ENCODE measurements at regions not wholly inside any gene's neighbourhood (a gene's known extent, or its start where the extent isn't known, plus 50 kb on each side); places are given as distances from the start of the nearest gene placed in this dataset.

DNA sequence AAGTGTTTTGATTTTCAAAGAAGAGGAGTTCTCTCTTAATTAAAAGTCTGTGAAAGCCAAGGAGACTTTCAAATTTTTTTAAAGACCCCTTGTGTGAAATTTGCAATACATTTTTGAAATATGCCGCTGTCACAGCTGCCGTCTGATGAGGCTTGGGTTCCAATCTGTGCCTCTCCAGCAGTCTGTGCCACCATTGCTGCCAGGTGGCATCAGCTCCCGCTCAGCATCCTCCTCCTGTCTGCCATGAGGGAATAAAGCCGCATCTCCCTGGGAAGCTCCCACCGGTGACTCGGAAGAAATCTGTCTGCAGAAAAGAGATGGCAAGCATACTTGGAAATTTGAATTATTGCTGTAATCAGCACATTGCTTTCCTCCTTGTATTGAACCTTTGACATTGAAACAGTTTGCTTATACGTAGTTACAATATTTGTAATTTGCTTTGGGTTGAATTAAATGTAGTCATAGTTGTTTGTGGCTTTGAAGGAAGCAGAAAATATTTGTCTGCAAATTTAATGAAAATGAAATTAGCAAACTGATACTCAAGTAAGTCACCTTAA, 145.7 kb upstream of the SNX2 start:
- TF ChIP-seq, protein P1, sequence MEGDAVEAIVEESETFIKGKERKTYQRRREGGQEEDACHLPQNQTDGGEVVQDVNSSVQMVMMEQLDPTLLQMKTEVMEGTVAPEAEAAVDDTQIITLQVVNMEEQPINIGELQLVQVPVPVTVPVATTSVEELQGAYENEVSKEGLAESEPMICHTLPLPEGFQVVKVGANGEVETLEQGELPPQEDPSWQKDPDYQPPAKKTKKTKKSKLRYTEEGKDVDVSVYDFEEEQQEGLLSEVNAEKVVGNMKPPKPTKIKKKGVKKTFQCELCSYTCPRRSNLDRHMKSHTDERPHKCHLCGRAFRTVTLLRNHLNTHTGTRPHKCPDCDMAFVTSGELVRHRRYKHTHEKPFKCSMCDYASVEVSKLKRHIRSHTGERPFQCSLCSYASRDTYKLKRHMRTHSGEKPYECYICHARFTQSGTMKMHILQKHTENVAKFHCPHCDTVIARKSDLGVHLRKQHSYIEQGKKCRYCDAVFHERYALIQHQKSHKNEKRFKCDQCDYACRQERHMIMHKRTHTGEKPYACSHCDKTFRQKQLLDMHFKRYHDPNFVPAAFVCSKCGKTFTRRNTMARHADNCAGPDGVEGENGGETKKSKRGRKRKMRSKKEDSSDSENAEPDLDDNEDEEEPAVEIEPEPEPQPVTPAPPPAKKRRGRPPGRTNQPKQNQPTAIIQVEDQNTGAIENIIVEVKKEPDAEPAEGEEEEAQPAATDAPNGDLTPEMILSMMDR (conservative IDR thresholded peaks at IDR 0.05), result no peak
- DNase-seq (ENCODE audit: low read depth, low spot score), result no peak
- H3K27me3 Mint-ChIP-seq (ENCODE audit: low read depth), result no peaks in the 10 kb centered on the region
- no peak overlapping the region for H3K4me3 Mint-ChIP-seq
- H3K9me3 Mint-ChIP-seq, result peaks cover 2% of the 10 kb centered on the region
- H3K27ac Mint-ChIP-seq (ENCODE audit: unreplicated experiment), result no peak overlapping the region
- no peaks in the 10 kb centered on the region for H3K36me3 Mint-ChIP-seq (ENCODE audit: low read depth)
- H3K4me1 Mint-ChIP-seq, result no peaks in the 10 kb centered on the region

DNA sequence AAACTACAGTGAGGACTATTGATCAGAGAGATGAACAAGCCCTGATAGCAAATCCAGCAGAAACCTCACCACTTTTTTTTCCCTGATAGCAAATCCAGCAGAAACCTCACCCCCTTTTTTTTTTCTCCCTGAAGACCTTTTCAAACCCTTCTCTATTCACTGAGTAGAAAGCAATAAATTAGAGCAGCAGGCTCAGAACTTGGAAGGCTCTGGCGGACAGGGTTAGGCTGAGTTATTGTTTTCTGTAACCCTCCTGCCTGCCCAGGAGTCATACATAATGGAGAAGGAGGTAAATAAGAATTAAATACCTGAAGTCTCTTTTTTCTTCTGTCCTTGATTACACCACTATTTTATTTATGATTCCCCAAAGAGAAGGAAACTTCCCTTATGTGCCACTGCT, 136.3 kb upstream of the SNX2 start:
- Mint-ChIP-seq H3K4me1 (peaks cover 18% of the 10 kb centered on the region), H3K27ac (ENCODE audit: unreplicated experiment) (no peak overlapping the region), H3K4me3 (no peak overlapping the region), H3K27me3 (ENCODE audit: low read depth) (no peaks in the 10 kb centered on the region), H3K36me3 (ENCODE audit: low read depth) (no peaks in the 10 kb centered on the region), H3K9me3 (peaks cover 2% of the 10 kb centered on the region)
- TF ChIP-seq, protein P1 (conservative IDR thresholded peaks at IDR 0.05), result no peak
- no peak for DNase-seq (ENCODE audit: low read depth, low spot score)

DNA sequence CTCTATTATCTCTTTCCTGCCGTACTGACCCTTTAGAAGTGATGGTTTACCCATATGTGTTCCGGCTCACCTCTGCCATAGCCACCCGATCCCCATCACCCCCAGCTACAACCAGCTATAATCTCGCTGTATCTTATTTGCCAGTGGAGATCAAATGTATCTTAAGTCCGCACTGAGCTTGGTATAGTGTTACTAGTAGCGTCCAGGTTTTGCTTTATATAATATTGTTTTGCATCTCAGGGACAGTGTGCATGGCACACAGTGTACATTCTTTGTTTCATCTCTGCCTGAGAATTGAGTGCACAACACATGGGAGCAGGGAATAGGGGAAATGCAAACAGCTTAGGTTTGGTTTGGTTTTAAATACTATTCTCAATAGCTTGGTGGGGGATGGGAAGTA, 135.8 kb upstream of the SNX2 start:
- no peaks in the 10 kb centered on the region for H3K27me3 Mint-ChIP-seq (ENCODE audit: low read depth)
- no peak for DNase-seq (ENCODE audit: low read depth, low spot score)

DNA sequence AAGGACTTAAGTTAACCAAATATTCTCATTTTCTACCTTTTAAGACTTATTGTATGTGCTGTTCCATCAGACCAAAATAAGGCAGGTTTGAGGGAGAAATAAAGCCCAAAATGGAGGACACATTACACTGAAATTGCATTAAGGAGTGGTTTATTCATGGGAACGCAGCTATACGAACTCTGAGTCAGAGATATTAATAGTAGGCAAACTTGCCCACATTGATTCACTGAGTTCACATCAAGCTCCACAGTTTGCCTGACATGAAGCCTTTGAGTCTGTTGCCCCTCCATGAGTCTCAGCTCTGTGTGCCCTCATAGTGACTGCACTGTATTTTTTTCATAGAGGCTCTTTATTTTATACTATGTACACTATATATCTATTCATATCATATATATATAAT, 135.0 kb upstream of the SNX2 start:
- Mint-ChIP-seq H3K27ac (ENCODE audit: unreplicated experiment) (no peak overlapping the region), H3K4me1 (peaks cover 18% of the 10 kb centered on the region), H3K27me3 (ENCODE audit: low read depth) (no peaks in the 10 kb centered on the region), H3K9me3 (no peaks in the 10 kb centered on the region), H3K4me3 (no peak overlapping the region), H3K36me3 (ENCODE audit: low read depth) (no peaks in the 10 kb centered on the region)
- TF ChIP-seq, protein P1 (conservative IDR thresholded peaks at IDR 0.05), result no peak
- no peak for DNase-seq (ENCODE audit: low read depth, low spot score)

More for the DNA sequence above, 135.8 kb upstream of the SNX2 start:
- Mint-ChIP-seq H3K36me3 (ENCODE audit: low read depth) (no peaks in the 10 kb centered on the region), H3K9me3 (peaks cover 2% of the 10 kb centered on the region), H3K4me1 (peaks cover 18% of the 10 kb centered on the region), H3K27ac (ENCODE audit: unreplicated experiment) (no peak overlapping the region), H3K4me3 (no peak overlapping the region)
- TF ChIP-seq, protein P1 (conservative IDR thresholded peaks at IDR 0.05), result no peak

DNA sequence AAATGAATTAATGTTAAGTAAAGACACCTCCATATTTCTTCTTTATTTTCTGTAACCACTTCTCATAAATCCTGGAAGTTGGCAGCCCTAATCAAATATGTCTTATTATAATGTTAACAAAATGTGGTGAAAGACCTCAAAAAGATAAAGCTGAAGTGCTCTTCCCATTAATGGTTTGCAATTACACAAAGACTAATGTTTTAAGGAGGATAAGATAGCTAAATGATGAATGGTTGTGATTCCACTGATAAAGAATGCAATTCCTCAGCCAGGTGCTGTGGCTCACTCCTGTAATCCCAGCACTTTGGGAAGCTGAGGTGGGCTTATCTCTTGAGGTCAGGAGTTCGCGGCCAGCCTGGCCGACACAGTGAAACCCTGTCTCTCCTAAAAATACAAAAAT, 125.8 kb upstream of the SNX2 start:
- peaks cover 6% of the 10 kb centered on the region for H3K4me1 Mint-ChIP-seq
- no peaks in the 10 kb centered on the region for H3K36me3 Mint-ChIP-seq (ENCODE audit: low read depth)
- no peak for DNase-seq (ENCODE audit: low read depth, low spot score)
- H3K27me3 Mint-ChIP-seq (ENCODE audit: low read depth), result no peaks in the 10 kb centered on the region
- no peak overlapping the region for H3K27ac Mint-ChIP-seq (ENCODE audit: unreplicated experiment)
- no peak overlapping the region for H3K4me3 Mint-ChIP-seq
- TF ChIP-seq, protein P1 (conservative IDR thresholded peaks at IDR 0.05), result no peak
- H3K9me3 Mint-ChIP-seq, result no peaks in the 10 kb centered on the region
